Activated T-cell treated with anti-CD3 and anti-CD28 coated beads, Interleukin-2, amount 50 U/mL, for 72 hours (primary cell): ENCODE measurements at regions not wholly inside any gene's neighbourhood (a gene's known extent, or its start where the extent isn't known, plus 50 kb on each side); places are given as distances from the start of the nearest gene placed in this dataset.

Experiments
- ATAC-seq, 2 donors: fragments of 150-1000 bp; cut with Tn5 transposase; replicated peaks in 1 of 2; 2 replicates each; pipeline ENCODE4 v1.10.0; 2021; ENCODE audit warnings: moderate library complexity in 2 of 2, mild to moderate bottlenecking in 1 of 2
- DNase-seq, 2 donors: peaks; one replicate each; pipeline ENCODE4 v3.0.0; 2021 to 2022; ENCODE audit warnings: mixed read lengths in 1 of 2
- H3K27ac Mint-ChIP-seq: one replicate; pipeline ENCODE4 v1.8.0; 2022; ENCODE audit warnings: mild to moderate bottlenecking, moderate library complexity, mixed read lengths
- H3K27me3 Mint-ChIP-seq: one replicate; pipeline ENCODE4 v1.8.0; 2022; ENCODE audit warnings: low read depth, mixed read lengths
- H3K36me3 Mint-ChIP-seq, 2 donors: one replicate each; pipeline ENCODE4 v1.8.0; 2022; ENCODE audit warnings: mixed read lengths in 2 of 2, mild to moderate bottlenecking in 1 of 2; ENCODE audit not compliant: insufficient read depth in 2 of 2
- H3K4me1 Mint-ChIP-seq: one replicate; pipeline ENCODE4 v1.8.0; 2022; ENCODE audit warnings: low read depth, mixed read lengths
- H3K4me3 Mint-ChIP-seq, 2 donors: one replicate each; pipeline ENCODE4 v1.8.0; 2022; ENCODE audit warnings: mild to moderate bottlenecking in 2 of 2, mixed read lengths in 2 of 2, moderate library complexity in 2 of 2
- H3K9me3 Mint-ChIP-seq, 2 donors: one replicate each; pipeline ENCODE4 v1.8.0; 2022; ENCODE audit warnings: mixed read lengths in 2 of 2

DNA sequence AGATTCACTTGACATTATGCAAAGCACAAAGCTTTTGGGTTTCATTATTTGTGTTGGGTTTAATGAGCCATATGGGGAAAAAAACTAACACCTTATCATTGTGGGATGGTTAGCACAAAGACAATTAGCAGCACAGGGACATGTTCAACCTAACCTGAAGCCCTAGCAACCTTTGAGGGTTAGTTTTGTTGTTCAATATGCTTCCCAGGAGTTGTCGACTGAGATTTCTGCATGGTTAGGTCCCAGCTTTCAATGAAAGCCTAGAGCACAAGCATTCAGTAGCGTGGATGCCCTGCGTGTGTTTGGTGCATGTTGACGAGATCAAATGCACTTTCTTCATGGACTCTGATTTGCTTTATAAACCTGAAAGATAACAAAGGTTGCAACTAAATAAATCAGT lies 565.2 kb upstream of the TLE4 start:
- Mint-ChIP-seq H3K27ac (no peak overlapping the region), H3K4me3 (no peak overlapping the region), H3K9me3 (peaks cover 0 to 1% of the 10 kb centered on the region in 2 donors), H3K27me3 (no peaks in the 10 kb centered on the region), H3K36me3 (no peaks in the 10 kb centered on the region), H3K4me1 (no peaks in the 10 kb centered on the region)
- no peak for DNase-seq
- ATAC-seq = no peak

DNA sequence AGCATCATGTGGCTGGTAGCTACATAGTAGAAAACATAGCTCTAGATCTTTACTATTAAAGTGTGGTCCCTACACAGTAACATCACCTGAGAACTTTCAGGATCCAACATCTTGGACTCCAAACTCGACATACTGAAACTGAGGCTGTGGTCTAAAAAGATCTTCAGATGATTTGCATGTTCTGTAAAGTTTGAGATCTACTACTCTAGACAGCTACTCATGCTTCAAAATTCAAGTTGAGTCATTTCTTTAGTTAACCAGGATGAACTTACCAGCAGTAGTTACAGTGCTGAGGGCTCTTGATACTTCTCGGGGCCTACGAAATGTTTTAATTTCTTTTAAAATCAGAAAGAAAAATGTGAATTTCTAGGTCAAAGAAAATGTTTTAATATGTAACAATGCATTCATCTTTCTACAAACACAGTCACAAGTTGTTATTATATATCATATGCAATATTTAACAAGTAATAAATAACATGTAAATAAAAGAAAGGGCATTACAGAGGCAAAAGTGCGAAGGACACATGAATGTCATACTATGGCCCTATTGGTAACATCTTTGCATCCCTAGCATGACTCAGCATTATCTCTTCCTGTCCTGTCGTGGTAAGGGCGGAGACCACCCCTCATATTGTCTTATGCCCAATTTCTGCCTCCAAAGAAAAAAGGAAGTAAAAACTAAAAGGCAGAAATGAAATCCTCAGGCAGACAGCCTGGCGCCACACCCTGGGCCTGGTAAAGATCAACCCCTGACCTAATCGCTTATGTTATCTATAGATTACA lies 563.9 kb upstream of the TLE4 start:
- DNase-seq (no peak), ATAC-seq (no peak)
- Mint-ChIP-seq H3K36me3 (no peaks in the 10 kb centered on the region), H3K9me3 (peaks cover 0 to 1% of the 10 kb centered on the region in 2 donors), H3K27ac (no peak overlapping the region), H3K27me3 (no peaks in the 10 kb centered on the region), H3K4me1 (no peaks in the 10 kb centered on the region), H3K4me3 (no peak overlapping the region)

- Mint-ChIP-seq H3K4me3 (no peak overlapping the region), H3K27ac (no peak overlapping the region), H3K9me3 (peaks cover 0 to 1% of the 10 kb centered on the region in 2 donors), H3K36me3 (no peaks in the 10 kb centered on the region), H3K4me1 (no peaks in the 10 kb centered on the region), H3K27me3 (no peaks in the 10 kb centered on the region)
- no peak for ATAC-seq
- DNase-seq = no peak
Measured at GRCh38 chr9:79008916-79009315, 562.8 kb upstream of the TLE4 start.

DNA sequence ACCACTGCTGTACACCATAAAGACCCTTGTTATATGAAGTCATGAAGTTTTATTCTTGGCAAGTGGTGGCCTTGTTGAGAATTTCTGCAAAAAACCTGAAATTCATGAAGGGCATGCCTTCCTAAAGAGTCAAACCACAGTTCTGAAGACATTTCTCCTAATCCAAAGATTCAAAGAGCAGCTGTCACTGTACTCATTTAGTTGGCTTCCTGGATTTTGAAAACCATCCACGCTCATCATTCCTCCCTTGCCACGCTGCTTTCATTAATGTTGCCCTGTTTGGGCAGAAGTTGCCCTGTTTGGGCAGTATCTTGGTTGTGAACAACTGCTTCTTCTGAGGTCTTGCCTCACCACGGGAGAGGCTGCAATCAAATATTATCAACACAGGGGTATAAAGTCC lies 560.3 kb upstream of the TLE4 start:
- H3K27me3 Mint-ChIP-seq = no peaks in the 10 kb centered on the region
- peaks cover 1 to 2% of the 10 kb centered on the region in 2 donors for H3K9me3 Mint-ChIP-seq
- H3K4me1 Mint-ChIP-seq = no peaks in the 10 kb centered on the region
- H3K36me3 Mint-ChIP-seq = no peaks in the 10 kb centered on the region
- no peak overlapping the region for H3K4me3 Mint-ChIP-seq
- no peak for DNase-seq
- no peak overlapping the region for H3K27ac Mint-ChIP-seq
- no peak for ATAC-seq

- Mint-ChIP-seq H3K4me3 (no peak overlapping the region), H3K9me3 (peaks cover 1 to 2% of the 10 kb centered on the region in 2 donors), H3K36me3 (no peaks in the 10 kb centered on the region), H3K27me3 (no peaks in the 10 kb centered on the region), H3K27ac (no peak overlapping the region), H3K4me1 (no peaks in the 10 kb centered on the region)
- DNase-seq (no peak), ATAC-seq (no peak)
Measured at GRCh38 chr9:79012561-79012960, 559.2 kb upstream of the TLE4 start.

DNA sequence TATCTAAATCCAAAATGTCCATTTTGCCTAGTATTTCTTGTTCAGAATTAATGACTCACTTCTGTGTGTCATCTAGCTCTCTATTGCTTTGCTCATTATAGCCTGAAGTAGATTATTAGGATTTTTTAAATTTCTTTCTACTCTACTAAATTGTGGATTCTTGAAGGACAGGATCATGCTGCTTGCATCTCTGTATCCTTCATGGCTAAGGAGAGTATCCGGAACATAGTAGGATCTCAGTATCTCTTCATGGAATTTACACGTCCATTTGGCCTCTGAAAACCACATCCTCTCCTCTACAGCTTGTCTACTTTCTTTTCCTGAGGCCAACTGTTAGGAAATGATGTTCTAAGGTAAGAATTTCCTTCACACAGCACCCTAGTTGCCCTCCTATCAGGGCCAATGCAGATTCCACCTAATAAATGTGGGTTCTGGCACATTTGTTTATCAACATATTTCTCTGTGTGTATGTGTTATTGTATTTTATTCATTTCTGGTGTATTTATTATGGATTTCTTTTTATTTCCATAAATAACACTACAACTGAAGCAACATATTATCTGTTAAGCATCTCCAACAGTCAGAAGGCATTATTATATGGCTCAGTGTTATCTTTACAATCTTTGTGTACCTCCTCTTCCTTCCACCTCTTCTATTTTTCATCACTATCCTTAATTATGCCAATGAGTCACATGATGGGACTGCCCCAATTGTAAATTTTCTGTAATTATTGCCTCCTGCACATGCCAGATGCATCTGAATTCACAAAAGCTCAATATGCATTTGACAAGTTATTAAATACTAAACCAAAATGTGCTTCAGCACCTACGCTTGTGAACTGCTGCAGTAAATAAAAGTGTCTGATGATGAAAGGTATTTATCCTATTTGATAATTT lies 557.8 kb upstream of the TLE4 start:
- Mint-ChIP-seq H3K4me3 (no peak overlapping the region), H3K36me3 (no peaks in the 10 kb centered on the region), H3K4me1 (no peaks in the 10 kb centered on the region), H3K27ac (no peak overlapping the region), H3K27me3 (no peaks in the 10 kb centered on the region), H3K9me3 (peaks cover 2 to 5% of the 10 kb centered on the region in 2 donors)
- DNase-seq = no peak
- ATAC-seq = no peak

GRCh38 chr9:79014929-79015699 lies 556.7 kb upstream of the TLE4 start:
- Mint-ChIP-seq H3K36me3 (no peaks in the 10 kb centered on the region), H3K4me3 (no peak overlapping the region), H3K4me1 (no peaks in the 10 kb centered on the region), H3K27me3 (no peaks in the 10 kb centered on the region), H3K27ac (no peak overlapping the region), H3K9me3 (peaks cover 4 to 5% of the 10 kb centered on the region in 2 donors)
- ATAC-seq (no peak), DNase-seq (no peak)

GRCh38 chr9:79015951-79016350 lies 555.8 kb upstream of the TLE4 start:
- Mint-ChIP-seq H3K4me3 (no peak overlapping the region), H3K27me3 (no peaks in the 10 kb centered on the region), H3K4me1 (no peaks in the 10 kb centered on the region), H3K27ac (no peak overlapping the region), H3K36me3 (no peaks in the 10 kb centered on the region), H3K9me3 (peaks cover 5% of the 10 kb centered on the region in 2 donors)
- DNase-seq = no peak
- ATAC-seq = no peak

GRCh38 chr9:79020276-79020675 lies 551.5 kb upstream of the TLE4 start:
- ATAC-seq (no peak), DNase-seq (no peak)
- H3K4me1 Mint-ChIP-seq = no peaks in the 10 kb centered on the region
- no peaks in the 10 kb centered on the region for H3K27me3 Mint-ChIP-seq
- no peak overlapping the region for H3K27ac Mint-ChIP-seq
- no peaks in the 10 kb centered on the region for H3K36me3 Mint-ChIP-seq
- H3K4me3 Mint-ChIP-seq = no peak overlapping the region
- peaks cover 4% of the 10 kb centered on the region in 2 donors for H3K9me3 Mint-ChIP-seq

GRCh38 chr9:79021084-79021483 lies 550.7 kb upstream of the TLE4 start:
- Mint-ChIP-seq H3K36me3 (no peaks in the 10 kb centered on the region), H3K27ac (no peak overlapping the region), H3K27me3 (no peaks in the 10 kb centered on the region), H3K9me3 (peaks cover 4% of the 10 kb centered on the region in 2 donors), H3K4me1 (no peaks in the 10 kb centered on the region), H3K4me3 (no peak overlapping the region)
- ATAC-seq (no peak), DNase-seq (no peak)

DNA sequence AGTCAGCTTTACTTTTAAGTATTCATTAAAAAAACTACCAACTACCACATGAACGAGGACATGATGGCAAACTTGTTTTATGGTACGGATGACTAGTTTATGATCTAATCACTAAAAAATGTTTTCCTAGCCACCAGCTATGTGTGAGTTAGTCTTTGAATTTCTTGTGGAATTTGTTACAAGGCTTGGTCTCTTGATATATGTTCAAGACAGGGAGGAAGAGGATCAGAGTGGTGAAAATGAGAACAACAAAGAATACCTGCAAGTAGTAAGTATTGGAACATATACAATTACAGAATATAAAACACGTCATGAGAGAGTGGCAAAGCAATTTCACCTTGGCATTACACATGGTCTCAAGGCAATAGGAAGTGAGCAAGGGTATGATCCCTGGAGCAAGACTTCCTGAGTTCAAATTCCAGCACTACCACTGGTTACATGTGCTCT lies 548.6 kb upstream of the TLE4 start:
- no peaks in the 10 kb centered on the region for H3K27me3 Mint-ChIP-seq
- ATAC-seq (no peak), DNase-seq (no peak)
- H3K4me1 Mint-ChIP-seq = no peaks in the 10 kb centered on the region
- H3K9me3 Mint-ChIP-seq = peaks cover under 1 to 4% of the 10 kb centered on the region in 2 donors
- H3K36me3 Mint-ChIP-seq = no peaks in the 10 kb centered on the region
- H3K27ac Mint-ChIP-seq = no peak overlapping the region
- no peak overlapping the region for H3K4me3 Mint-ChIP-seq

GRCh38 chr9:79026316-79026715 lies 545.4 kb upstream of the TLE4 start:
- ATAC-seq (no peak), DNase-seq (no peak)
- Mint-ChIP-seq H3K27ac (no peak overlapping the region), H3K4me3 (no peak overlapping the region), H3K36me3 (no peaks in the 10 kb centered on the region), H3K9me3 (no peaks in the 10 kb centered on the region), H3K4me1 (no peaks in the 10 kb centered on the region), H3K27me3 (no peaks in the 10 kb centered on the region)

- Mint-ChIP-seq H3K4me3 (no peak overlapping the region), H3K27me3 (no peaks in the 10 kb centered on the region), H3K36me3 (no peaks in the 10 kb centered on the region), H3K4me1 (no peaks in the 10 kb centered on the region), H3K9me3 (peaks cover 0 to 2% of the 10 kb centered on the region in 2 donors), H3K27ac (no peak overlapping the region)
- DNase-seq = no peak
- no peak for ATAC-seq
Measured at GRCh38 chr9:79028101-79028500, 543.7 kb upstream of the TLE4 start.
